Activated naive CD4-positive, alpha-beta T cell treated with anti-CD3 and anti-CD28 coated beads, Interleukin-2, amount 50 U/mL, for 72 hours (primary cell): ENCODE measurements at regions not wholly inside any gene's neighbourhood (a gene's known extent, or its start where the extent isn't known, plus 50 kb on each side); places are given as distances from the start of the nearest gene placed in this dataset.

Experiments
- ATAC-seq, 2 donors: fragments of 150-1000 bp; cut with Tn5 transposase; 2 replicates each; pipeline ENCODE4 v1.10.0; 2021; ENCODE audit warnings: mild to moderate bottlenecking in 2 of 2, moderate library complexity in 2 of 2
- DNase-seq, 2 donors: peaks; one replicate each; pipeline ENCODE4 v3.0.0; 2021 to 2022; ENCODE audit warnings: low spot score in 2 of 2
- H3K27ac Mint-ChIP-seq, 2 donors: one replicate each; pipeline ENCODE4 v1.8.0; 2022; ENCODE audit warnings: mild to moderate bottlenecking in 2 of 2, mixed read lengths in 2 of 2
- H3K36me3 Mint-ChIP-seq, 2 donors: one replicate each; pipeline ENCODE4 v1.8.0; 2022; ENCODE audit warnings: mixed read lengths in 2 of 2
- H3K9me3 Mint-ChIP-seq, 2 donors: one replicate each; pipeline ENCODE4 v1.8.0; 2022; ENCODE audit warnings: mixed read lengths in 2 of 2

DNA sequence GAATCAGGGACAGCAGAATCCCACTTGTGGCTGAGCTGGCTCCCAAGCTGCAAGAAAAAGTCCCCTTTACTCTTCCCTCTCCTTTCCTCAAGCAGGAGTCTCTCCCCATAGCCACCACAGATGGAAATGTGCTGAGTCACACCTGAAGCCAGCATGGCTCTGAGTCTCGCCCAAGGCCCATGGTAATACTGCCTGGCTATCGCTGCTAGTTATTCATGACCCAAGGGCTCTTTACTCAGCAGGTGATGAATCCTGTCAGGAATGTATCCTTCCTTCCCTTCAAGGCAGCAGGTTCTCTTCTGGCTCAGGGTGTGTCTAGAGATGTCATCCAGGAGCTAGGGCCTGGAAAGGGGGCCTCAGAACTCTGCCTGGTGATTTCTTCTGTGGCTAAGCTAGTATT lies 403.3 kb upstream of the PTPRD start:
- H3K27ac Mint-ChIP-seq: no peak overlapping the region
- DNase-seq (no peak), ATAC-seq (no peak)
- peaks cover 0 to 30% of the 10 kb centered on the region in 2 donors for H3K36me3 Mint-ChIP-seq
- peaks cover 41 to 53% of the 10 kb centered on the region in 2 donors for H3K9me3 Mint-ChIP-seq

DNA sequence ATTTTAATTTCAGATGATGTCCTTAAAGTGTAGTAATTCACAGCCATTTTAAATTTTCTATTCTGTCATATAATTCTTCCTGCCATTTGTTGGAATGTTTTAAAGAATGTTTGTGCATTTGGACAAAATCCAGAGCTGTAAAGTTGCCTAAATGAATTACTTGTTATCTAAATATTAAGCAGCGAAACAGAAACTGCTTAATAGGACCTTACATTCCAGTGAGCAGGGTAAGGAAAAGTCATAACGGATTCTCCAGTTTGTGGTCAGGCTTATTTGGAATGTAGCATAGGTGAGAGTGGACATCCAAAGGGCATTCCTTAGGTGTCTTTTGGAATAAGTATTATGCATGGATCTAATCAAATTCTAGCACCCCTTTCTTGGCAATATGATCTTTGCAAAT lies 410.4 kb upstream of the PTPRD start:
- peaks cover 0 to 14% of the 10 kb centered on the region in 2 donors for H3K36me3 Mint-ChIP-seq
- H3K9me3 Mint-ChIP-seq: peaks cover 26 to 29% of the 10 kb centered on the region in 2 donors
- DNase-seq (no peak), ATAC-seq (no peak)
- no peak overlapping the region for H3K27ac Mint-ChIP-seq

DNA sequence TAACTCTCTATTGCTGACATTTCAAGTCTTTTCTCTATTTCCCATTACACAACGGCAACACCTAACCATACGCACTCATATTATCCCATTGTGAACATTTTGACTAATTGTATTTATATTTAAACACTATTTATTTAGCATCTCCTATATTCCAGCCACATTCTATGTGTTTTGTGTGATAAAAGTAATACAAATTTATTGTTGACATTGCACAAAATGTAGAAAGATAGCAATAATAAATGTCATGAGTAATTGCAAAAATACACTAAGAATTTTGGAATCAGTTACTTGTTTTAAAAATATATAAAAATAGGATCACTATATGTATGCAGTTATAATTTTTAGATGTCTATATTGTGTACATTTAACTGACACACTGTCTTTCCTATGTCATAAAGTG lies 413.0 kb upstream of the PTPRD start:
- ATAC-seq (no peak), DNase-seq (no peak)
- Mint-ChIP-seq H3K27ac (no peak overlapping the region), H3K36me3 (peaks cover 0 to 10% of the 10 kb centered on the region in 2 donors), H3K9me3 (peaks cover 19 to 22% of the 10 kb centered on the region in 2 donors)

DNA sequence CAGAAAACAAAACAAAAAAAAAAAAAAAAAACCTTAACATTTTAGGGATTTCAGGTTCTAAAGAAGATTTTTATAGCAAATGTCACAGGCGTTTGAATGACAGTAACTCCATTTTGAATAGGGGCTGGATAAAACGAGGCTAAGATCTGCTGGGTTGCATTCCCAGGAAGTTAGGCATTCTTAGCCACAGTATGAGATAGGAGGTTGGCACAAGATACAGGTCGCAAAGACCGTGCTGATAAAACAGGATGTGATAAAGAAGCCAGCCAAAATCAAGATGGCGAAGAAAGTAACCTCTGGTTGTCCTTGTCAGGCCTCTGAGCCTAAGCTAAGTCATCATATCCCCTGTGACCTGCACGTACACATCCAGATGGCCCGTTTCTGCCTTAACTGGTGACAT lies 425.6 kb upstream of the PTPRD start:
- ATAC-seq: no peak
- no peak for DNase-seq
- H3K9me3 Mint-ChIP-seq: peaks cover 35 to 41% of the 10 kb centered on the region in 2 donors
- H3K36me3 Mint-ChIP-seq: peaks cover 9 to 15% of the 10 kb centered on the region in 2 donors
- no peak overlapping the region for H3K27ac Mint-ChIP-seq

DNA sequence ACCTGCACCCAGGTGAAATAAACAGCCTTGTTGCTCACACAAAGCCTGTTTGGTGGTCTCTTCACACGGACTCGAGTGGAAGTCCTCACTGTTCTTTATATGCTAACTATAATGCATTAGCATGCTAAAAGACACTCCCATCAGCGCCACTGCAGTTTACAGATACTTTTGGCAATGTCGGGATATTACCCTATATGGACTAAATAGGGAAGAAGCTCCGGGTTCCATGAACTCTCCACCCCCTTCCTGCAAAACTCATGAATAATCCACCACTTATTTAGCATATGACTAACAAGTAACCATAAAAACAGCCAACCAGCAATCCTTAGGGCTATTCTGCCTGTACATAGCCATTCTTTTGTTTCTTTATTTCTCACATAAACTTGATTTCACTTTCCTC lies 426.2 kb upstream of the PTPRD start:
- DNase-seq: no peak
- peak overlapping the region in 1 of 2 donors; percentile 72 for H3K27ac Mint-ChIP-seq
- H3K9me3 Mint-ChIP-seq: peaks cover 35 to 43% of the 10 kb centered on the region in 2 donors
- ATAC-seq: no peak
- peaks cover 9 to 16% of the 10 kb centered on the region in 2 donors for H3K36me3 Mint-ChIP-seq

DNA sequence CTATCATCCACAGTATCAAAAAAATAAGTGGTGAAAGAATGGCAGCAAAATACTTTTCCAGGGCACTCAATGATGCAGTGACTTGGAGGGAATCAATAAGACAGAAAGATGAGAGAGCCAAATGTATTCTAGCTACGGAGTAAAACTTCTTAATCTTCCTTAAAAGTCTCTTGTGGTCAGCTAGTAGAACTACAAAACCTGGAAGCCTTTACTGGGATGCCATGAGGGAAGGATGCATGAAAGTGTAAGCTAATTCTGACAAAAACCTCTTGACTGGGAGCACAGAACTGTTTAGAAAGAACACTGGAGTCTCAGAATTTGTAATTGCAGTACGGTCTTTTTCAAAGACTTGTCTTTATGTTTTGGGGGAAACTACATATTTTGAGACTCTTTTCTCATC lies 432.8 kb upstream of the PTPRD start:
- H3K27ac Mint-ChIP-seq: no peak overlapping the region

DNA sequence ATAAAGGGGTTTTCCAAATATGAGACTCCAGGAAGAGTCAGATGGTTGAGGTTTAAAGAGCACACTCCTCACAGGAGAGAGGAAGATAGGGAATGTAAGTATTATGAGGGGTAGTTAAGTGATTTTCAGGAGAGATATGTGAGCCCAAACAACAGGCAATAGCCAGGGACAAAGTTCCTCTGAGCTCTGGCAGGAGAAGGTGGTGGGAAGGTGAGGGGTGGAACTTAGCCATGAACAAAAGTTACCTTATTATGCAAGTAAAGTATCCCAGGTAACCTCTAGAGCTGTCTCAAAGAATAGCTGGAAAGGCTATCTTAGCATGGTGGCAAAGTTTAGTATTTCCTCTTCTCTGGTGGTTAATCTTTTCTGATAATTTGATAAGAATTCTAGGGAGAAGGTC lies 450.5 kb upstream of the PTPRD start:
- Mint-ChIP-seq H3K36me3 (no peaks in the 10 kb centered on the region), H3K27ac (no peak overlapping the region), H3K9me3 (peaks cover 10 to 16% of the 10 kb centered on the region in 2 donors)
- no peak for ATAC-seq
- DNase-seq: no peak

More for the DNA sequence above, 432.8 kb upstream of the PTPRD start:
- peaks cover 24 to 34% of the 10 kb centered on the region in 2 donors for H3K9me3 Mint-ChIP-seq
- H3K36me3 Mint-ChIP-seq: peaks cover 0 to 6% of the 10 kb centered on the region in 2 donors
- DNase-seq (no peak), ATAC-seq (no peak)

DNA sequence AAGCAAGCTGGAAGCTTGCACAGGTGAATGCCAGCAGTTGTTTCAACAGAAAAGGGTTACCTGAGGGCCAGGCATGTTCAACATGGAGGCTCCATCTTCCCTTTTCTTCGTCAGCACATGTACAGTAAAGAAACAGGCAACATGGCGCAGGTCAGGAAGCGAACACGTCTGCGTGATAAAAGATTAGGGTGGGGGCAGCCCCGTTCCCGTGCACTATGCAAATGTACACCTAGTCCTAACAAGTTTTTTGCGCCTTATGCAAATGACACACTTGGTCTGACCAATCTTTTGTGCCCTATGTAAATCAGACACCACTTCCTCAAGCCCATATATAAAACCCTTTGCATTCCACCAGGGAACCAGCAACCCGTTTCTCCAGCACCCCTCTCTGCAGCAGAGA lies 452.1 kb upstream of the PTPRD start:
- Mint-ChIP-seq H3K36me3 (no peaks in the 10 kb centered on the region), H3K9me3 (peaks cover 12 to 16% of the 10 kb centered on the region in 2 donors)
- DNase-seq: no peak

DNA sequence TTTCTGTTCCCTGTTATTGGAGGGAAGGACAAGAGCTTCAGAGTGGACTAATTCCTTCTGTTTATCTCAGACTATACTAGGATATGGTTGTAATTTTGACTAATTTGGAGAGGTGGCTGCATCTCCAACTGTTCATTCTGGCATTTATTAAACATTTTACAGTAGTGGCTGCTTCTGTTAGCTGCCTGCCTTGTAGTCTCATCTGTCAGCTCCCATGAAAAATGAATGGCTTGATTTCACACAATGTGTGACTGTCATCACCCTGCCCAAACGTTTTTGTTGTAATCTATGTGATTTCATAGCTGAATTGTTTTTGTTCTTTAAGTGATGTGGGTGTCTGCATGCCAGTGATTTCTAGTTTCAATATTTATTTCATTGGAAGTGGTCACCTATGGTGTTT lies 459.4 kb upstream of the PTPRD start:
- Mint-ChIP-seq H3K9me3 (peaks cover 9 to 13% of the 10 kb centered on the region in 2 donors), H3K36me3 (no peaks in the 10 kb centered on the region), H3K27ac (no peak overlapping the region)
- ATAC-seq: no peak
- DNase-seq: no peak

More for the DNA sequence above, 452.1 kb upstream of the PTPRD start:
- H3K27ac Mint-ChIP-seq: no peak overlapping the region
- no peak for ATAC-seq

DNA sequence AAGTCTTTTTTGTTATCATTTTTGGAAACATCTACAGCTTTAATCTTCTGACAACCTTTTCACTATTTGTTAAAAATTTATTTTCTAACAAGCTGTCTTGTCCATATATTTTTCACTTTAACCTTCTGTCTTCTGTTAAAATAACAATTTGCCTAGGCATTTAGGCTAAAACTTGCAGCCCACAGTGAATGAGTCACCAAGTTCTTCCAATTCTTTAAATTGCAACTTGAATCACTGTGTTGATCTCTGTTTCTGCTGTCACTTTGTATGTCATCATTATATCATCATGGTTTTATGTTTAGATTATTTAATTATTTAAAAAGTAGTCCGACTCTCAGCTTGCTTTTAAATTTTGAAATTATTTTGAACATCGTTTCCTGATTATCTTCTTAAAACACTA lies 473.8 kb upstream of the PTPRD start:
- peaks cover 14 to 15% of the 10 kb centered on the region in 2 donors for H3K9me3 Mint-ChIP-seq
- no peaks in the 10 kb centered on the region for H3K36me3 Mint-ChIP-seq
- DNase-seq: no peak
- no peak overlapping the region for H3K27ac Mint-ChIP-seq
- ATAC-seq: no peak

DNA sequence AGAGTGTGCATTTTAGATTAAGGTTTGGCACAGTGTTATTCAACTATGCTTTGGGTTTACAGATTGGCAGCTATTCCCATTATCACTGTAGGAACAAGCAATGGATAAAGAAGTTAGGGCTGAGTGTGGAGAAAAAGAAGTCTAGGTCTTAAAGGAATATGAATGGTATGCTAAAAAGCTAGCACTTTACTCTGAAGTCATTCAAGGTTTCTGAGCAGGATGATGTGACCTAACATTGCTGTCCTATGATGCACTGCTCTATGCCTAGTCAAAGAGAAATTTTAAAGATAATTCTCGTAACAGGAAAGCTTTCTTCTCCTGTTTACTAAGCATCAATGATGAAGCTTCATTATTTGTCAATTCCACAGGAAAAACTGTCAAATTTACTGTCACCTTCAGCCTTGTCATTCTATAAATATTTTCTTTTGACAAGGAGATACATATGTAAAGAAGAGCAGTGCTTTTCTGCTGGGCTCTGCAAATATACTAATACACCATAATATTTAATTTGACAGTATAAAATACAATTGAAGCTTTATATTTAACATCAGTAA lies 476.1 kb upstream of the PTPRD start:
- Mint-ChIP-seq H3K9me3 (peaks cover 14 to 16% of the 10 kb centered on the region in 2 donors), H3K36me3 (peaks cover 0 to under 1% of the 10 kb centered on the region in 2 donors), H3K27ac (no peak overlapping the region)
- ATAC-seq (no peak), DNase-seq (no peak)

DNA sequence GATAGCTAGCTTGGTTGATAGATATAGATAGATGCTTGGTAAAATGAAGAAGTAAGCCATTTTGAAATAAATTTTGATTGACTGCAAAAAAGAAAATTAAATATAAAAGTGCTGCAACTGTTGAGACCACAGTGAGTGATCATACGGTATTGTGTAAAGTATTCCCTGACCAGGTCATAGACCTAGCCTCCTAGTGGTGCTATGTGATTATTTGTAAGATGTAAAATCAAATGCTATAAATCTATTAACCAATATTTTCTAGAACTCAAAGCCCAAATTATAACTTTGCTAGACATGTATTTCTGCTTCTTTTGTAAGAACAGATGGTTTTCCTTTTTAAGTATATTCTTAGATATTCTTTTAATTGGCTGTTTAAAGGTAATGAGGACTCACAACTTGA lies 480.2 kb upstream of the PTPRD start:
- no peak for ATAC-seq
- peaks cover 23 to 27% of the 10 kb centered on the region in 2 donors for H3K9me3 Mint-ChIP-seq

DNA sequence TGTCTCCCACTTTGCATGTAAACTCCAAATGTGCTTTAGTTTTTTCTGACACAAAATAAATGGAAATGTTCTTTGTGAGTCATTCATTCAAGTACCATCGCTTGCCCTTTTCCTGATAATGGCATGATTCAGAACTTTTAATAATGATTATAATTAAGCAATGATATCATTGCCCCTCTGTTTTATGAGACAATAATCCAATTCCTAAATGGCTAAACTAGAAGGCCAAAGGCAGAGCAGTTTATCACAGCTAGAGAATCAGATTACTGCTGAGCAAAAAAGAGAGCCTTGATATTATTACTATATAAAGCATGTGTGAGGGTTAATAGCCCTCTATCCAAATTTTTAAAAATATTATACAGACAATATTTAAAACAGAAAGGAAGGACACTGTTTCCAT lies 484.2 kb upstream of the PTPRD start:
- Mint-ChIP-seq H3K27ac (no peak overlapping the region), H3K36me3 (peaks cover 0 to 7% of the 10 kb centered on the region in 2 donors), H3K9me3 (peaks cover 32 to 33% of the 10 kb centered on the region in 2 donors)
- ATAC-seq (no peak), DNase-seq (no peak)

More for the DNA sequence above, 480.2 kb upstream of the PTPRD start:
- DNase-seq: no peak
- H3K36me3 Mint-ChIP-seq: peaks cover 0 to 7% of the 10 kb centered on the region in 2 donors
- no peak overlapping the region for H3K27ac Mint-ChIP-seq

DNA sequence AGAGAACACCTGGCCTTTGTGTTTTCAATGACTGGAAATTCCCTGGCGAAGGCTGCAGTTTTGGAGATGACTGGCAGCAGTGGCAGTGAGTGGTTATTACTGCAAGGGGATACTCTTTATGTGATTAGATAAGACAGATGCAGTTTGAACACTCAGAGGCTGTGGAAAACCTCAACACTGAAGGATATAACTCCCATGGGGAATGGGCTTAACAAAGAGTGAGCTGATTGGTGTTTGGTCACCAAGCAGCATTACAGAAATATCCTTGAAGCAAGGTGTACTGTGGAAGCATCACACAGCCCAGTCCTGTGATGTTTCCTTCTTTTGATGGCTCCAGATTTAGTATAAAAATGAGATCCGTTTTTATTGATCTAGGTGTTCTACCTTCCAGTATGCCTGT lies 490.7 kb upstream of the PTPRD start:
- no peak for ATAC-seq
- no peak overlapping the region for H3K27ac Mint-ChIP-seq
- H3K9me3 Mint-ChIP-seq: peaks cover 25% of the 10 kb centered on the region in 2 donors
- DNase-seq: no peak
- H3K36me3 Mint-ChIP-seq: peaks cover 4 to 7% of the 10 kb centered on the region in 2 donors

DNA sequence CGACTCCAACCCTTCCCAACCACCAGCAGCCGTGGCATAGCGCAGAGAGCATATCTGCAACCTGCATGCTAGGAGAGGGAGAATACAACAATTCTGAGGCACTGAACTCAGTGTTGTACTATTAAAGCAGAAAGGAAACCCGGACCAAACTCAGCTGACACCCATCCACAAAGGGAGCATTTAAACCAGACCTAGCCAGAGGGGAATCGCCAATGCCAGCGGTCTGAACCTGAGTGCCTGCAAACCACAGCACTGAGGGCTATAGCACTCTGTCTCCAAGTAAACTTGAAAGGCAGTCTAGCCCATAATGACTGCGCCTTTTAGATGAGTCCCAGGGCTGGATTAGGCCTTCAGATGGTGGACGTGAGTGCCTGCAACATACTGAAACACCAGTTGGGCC lies 494.4 kb upstream of the PTPRD start:
- Mint-ChIP-seq H3K36me3 (peaks cover 4 to 7% of the 10 kb centered on the region in 2 donors), H3K27ac (no peak overlapping the region), H3K9me3 (peaks cover 24 to 30% of the 10 kb centered on the region in 2 donors)
- ATAC-seq (no peak), DNase-seq (no peak)

DNA sequence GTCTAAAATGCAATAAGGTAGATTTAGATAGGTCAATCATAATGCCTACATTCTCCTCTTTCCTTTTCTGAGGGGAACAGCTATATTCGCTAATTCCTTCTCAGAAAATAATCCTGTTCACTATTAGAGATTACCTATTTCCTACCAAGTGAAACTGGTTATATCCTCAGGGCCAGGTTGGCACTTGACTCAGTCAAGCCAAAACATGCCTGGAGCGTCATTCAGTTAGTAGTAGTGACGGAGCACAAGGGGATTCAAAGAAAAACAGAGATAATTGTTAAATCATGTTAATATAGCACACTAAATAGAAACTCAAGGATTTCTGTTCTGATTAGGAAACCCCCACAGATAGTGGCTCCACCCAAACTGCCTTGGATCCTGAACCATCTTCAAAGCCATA lies 515.4 kb upstream of the PTPRD start:
- no peak for ATAC-seq
- H3K9me3 Mint-ChIP-seq: peaks cover 23 to 24% of the 10 kb centered on the region in 2 donors
- H3K27ac Mint-ChIP-seq: no peak overlapping the region
- no peak for DNase-seq
- H3K36me3 Mint-ChIP-seq: peaks cover 0 to 7% of the 10 kb centered on the region in 2 donors

DNA sequence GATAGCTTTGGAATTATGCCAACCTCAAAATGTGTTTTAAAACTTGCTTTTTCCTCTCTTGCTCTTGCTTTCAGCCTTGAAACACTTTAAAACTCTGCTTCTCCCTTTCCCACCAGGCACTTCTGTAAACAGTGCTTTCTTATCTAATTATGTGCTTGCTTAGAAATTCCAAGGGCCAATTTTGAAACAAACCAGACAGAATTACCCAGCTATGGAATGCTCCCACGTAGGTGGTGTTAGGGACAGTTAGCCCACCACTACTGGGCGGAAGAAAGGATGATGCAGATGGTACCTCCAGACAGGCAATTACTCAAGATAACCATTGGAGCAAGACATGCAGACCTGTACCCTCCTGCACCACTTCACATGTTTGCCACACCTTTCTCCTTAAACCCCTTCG lies 523.0 kb upstream of the PTPRD start:
- Mint-ChIP-seq H3K27ac (no peak overlapping the region), H3K36me3 (peaks cover 0 to 4% of the 10 kb centered on the region in 2 donors), H3K9me3 (peaks cover 16% of the 10 kb centered on the region in 2 donors)
- no peak for DNase-seq
- no peak for ATAC-seq

DNA sequence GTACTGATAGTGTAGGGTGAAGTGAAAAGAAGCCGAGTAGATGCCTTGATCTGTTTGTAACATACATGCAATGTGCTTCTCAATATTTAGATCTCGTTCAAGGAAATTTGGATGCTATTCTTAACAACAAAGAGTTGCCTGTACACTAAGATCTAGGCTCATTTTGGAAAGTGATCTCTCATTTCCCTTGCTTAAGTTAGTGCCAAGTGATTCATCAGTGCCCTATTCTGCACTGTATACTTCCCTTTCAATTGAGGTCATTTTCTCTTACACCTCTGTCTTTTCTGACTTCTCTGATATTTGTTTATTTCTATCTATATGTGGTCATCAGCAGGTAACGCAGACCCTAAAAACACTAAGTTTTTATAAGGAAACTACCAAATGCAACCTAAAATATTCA lies 528.6 kb upstream of the PTPRD start:
- DNase-seq (no peak), ATAC-seq (no peak)
- Mint-ChIP-seq H3K27ac (no peak overlapping the region), H3K9me3 (peaks cover 20 to 24% of the 10 kb centered on the region in 2 donors), H3K36me3 (peaks cover 0 to 4% of the 10 kb centered on the region in 2 donors)
